Tibial nerve (tissue), 4 donors: ENCODE measurements at regions not wholly inside any gene's neighbourhood (a gene's known extent, or its start where the extent isn't known, plus 50 kb on each side); places are given as distances from the start of the nearest gene placed in this dataset.

Source experiments
- DNase-seq, 2 donors: peaks; one replicate each; pipeline ENCODE4 v3.0.0-alpha.2; 2019; ENCODE audit warnings: low spot score in 2 of 2
- H3K27ac ChIP-seq, 4 donors: fragments of 200-600 bp; sonication (generic) in 3 of 4; one replicate each; pipeline ENCODE4 v1.5.1; 2017 to 2019; ENCODE audit warnings: mild to moderate bottlenecking in 1 of 4
- H3K27me3 ChIP-seq, 2 donors: fragments of 200-600 bp; sonication (generic) in 1 of 2; one replicate each; pipeline versions ENCODE4 v1.5.1 to v1.6.0; 2017 to 2019
- H3K36me3 ChIP-seq, 3 donors: fragments of 200-600 bp; sonication (generic); one replicate each; pipeline ENCODE4 v1.5.1; 2018 to 2019
- H3K4me1 ChIP-seq, 4 donors: fragments of 200-600 bp; sonication (generic) in 3 of 4; one replicate each; pipeline ENCODE4 v1.5.1; 2017 to 2019
- H3K4me3 ChIP-seq, 4 donors: fragments of 200-600 bp; sonication (generic) in 3 of 4; one replicate each; pipeline ENCODE4 v1.5.1; 2017 to 2019; ENCODE audit warnings: mild to moderate bottlenecking in 1 of 4, moderate library complexity in 1 of 4
- H3K9me3 ChIP-seq, 4 donors: fragments of 200-600 bp; sonication (generic) in 3 of 4; one replicate each; pipeline ENCODE4 v1.5.1; 2017 to 2019
- CTCF ChIP-seq, 5 experiments: fragments of 200-600 bp in 3 of 5; fragments of 450-650 bp in 2 of 5; sonication (generic) in 3 of 5; IDR thresholded peaks; one replicate each; pipeline ENCODE4 v1.5.1; 2016 to 2019; ENCODE audit warnings: antibody characterized with exemption in 5 of 5, mild to moderate bottlenecking in 3 of 5, moderate library complexity in 2 of 5
- EP300 ChIP-seq, 2 donors: sonication (generic); formaldehyde crosslinking; IDR thresholded peaks; one replicate each; pipeline ENCODE4 v1.6.1; 2017; ENCODE audit warnings: antibody characterized with exemption in 2 of 2, mild to moderate bottlenecking in 1 of 2
- POLR2A ChIP-seq, 2 donors: fragments of 450-650 bp; IDR thresholded peaks; one replicate each; pipeline ENCODE4 v1.6.1; 2017; ENCODE audit warnings: antibody characterized with exemption in 2 of 2, mild to moderate bottlenecking in 2 of 2, moderate library complexity in 2 of 2
- WGBS, 2 donors: methylation state at CpG; one replicate each; pipeline ENCODE4 v1.1.5; 2018; 5-methylcytosine and 5-hydroxymethylcytosine counted together

GRCh38 chr4:110424144-110424543 lies 51.8 kb upstream of the ENPEP start:
- WGBS, 2 donors: 34 to 35% methylated on average over 2 of the region's 2 CpGs
- no peaks in the 10 kb centered on the region for H3K27me3 ChIP-seq
- H3K36me3 ChIP-seq: no peaks in the 10 kb centered on the region
- H3K27ac ChIP-seq: no peak overlapping the region
- DNase-seq: no peak
- no peaks in the 10 kb centered on the region for H3K4me1 ChIP-seq
- TF ChIP-seq CTCF (IDR thresholded peaks at IDR 0.05): no peak
- TF ChIP-seq POLR2A (IDR thresholded peaks at IDR 0.05): no peak
- TF ChIP-seq EP300 (IDR thresholded peaks at IDR 0.05): no peak
- H3K4me3 ChIP-seq: no peak overlapping the region
- peaks cover 0 to 14% (median 0%) of the 10 kb centered on the region in 4 donors for H3K9me3 ChIP-seq

- Histone ChIP-seq H3K36me3 (no peaks in the 10 kb centered on the region), H3K4me1 (peaks cover 0 to 10% (median 0%) of the 10 kb centered on the region in 4 donors), H3K4me3 (no peak overlapping the region), H3K27me3 (no peaks in the 10 kb centered on the region), H3K27ac (no peak overlapping the region), H3K9me3 (peaks cover 0 to 4% (median 0%) of the 10 kb centered on the region in 4 donors)
- no peak for DNase-seq
- TF ChIP-seq POLR2A (IDR thresholded peaks at IDR 0.05) (no peak), CTCF (IDR thresholded peaks at IDR 0.05) (no peak), EP300 (IDR thresholded peaks at IDR 0.05) (no peak)
- 87 to 93% methylated on average over 15 of the region's 15 CpGs for WGBS, 2 donors
Measured at GRCh38 chr4:110418641-110419040, 57.3 kb upstream of the ENPEP start.

- H3K4me1 ChIP-seq: peaks cover 0 to 10% (median 0%) of the 10 kb centered on the region in 4 donors
- TF ChIP-seq EP300 (IDR thresholded peaks at IDR 0.05): no peak
- no peak for TF ChIP-seq POLR2A (IDR thresholded peaks at IDR 0.05)
- no peak for TF ChIP-seq CTCF (IDR thresholded peaks at IDR 0.05)
- H3K27ac ChIP-seq: no peak overlapping the region
- no peak for DNase-seq
- no peaks in the 10 kb centered on the region for H3K36me3 ChIP-seq
- H3K27me3 ChIP-seq: no peaks in the 10 kb centered on the region
- no peak overlapping the region for H3K4me3 ChIP-seq
- H3K9me3 ChIP-seq: peaks cover 0 to 4% (median 0%) of the 10 kb centered on the region in 4 donors
Measured at GRCh38 chr4:110417136-110417535, 58.8 kb upstream of the ENPEP start.

- no peak for DNase-seq
- H3K27me3 ChIP-seq: no peaks in the 10 kb centered on the region
- peaks cover 0 to 4% (median 0%) of the 10 kb centered on the region in 4 donors for H3K9me3 ChIP-seq
- no peak overlapping the region for H3K27ac ChIP-seq
- H3K36me3 ChIP-seq: no peaks in the 10 kb centered on the region
- TF ChIP-seq POLR2A (IDR thresholded peaks at IDR 0.05) (no peak), EP300 (IDR thresholded peaks at IDR 0.05) (no peak), CTCF (IDR thresholded peaks at IDR 0.05) (no peak)
- WGBS, 2 donors: 90 to 94% methylated on average over 4 of the region's 4 CpGs
- no peak overlapping the region for H3K4me3 ChIP-seq
- peaks cover 0 to 10% (median 0%) of the 10 kb centered on the region in 4 donors for H3K4me1 ChIP-seq
Measured at GRCh38 chr4:110415478-110415877, 60.5 kb upstream of the ENPEP start.

- 50 to 60% methylated on average over 3 of the region's 3 CpGs for WGBS, 2 donors
- no peak overlapping the region for H3K27ac ChIP-seq
Measured at GRCh38 chr4:110415041-110415440, 60.9 kb upstream of the ENPEP start.

More at GRCh38 chr4:110415041-110415440, 60.9 kb upstream of the ENPEP start:
- TF ChIP-seq EP300 (IDR thresholded peaks at IDR 0.05) (no peak), CTCF (IDR thresholded peaks at IDR 0.05) (no peak)
- Histone ChIP-seq H3K4me1 (peaks cover 0 to 10% (median 0%) of the 10 kb centered on the region in 4 donors), H3K36me3 (no peaks in the 10 kb centered on the region), H3K9me3 (peaks cover 0 to 4% (median 0%) of the 10 kb centered on the region in 4 donors), H3K27me3 (no peaks in the 10 kb centered on the region), H3K4me3 (no peak overlapping the region)
- DNase-seq: no peak
